ENCODE measurements at regions not wholly inside any gene's neighbourhood (a gene's known extent, or its start where the extent isn't known, plus 50 kb on each side); places are given as distances from the start of the nearest gene placed in this dataset.

DNA sequence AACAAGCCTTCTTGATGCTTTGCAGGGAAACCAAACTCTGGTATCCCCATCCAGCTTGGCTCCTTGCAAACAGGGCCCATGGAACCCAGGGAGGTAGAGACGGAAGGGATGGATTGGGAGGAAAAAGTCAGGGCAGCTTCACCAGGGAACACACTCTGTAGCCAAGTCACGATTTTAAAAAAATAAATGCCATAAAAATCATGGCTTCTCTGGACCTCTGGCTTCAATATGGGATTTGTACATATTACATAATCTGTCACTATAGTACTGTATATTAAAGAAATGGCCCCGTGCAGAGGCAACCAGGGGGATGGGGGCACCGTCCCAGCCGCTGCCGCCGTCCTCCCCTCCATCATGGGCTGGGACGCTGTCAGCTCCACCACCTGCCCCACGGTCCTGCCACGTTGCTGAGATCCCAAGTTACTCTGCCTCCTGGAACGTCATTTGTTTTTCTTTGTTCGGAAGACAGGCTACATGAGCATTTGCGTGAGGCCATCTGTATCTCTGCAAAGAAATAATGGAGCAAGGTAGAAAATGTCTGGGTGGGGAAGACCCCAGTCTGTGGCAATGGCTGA is 313.3 kb downstream of the ZNF536 start:
- H3K9me3 ChIP-seq, result no peaks in the 10 kb centered on the region
- TF ChIP-seq ZNF302 (CRISPR knock-in tag; IDR thresholded peaks at IDR 0.05) (no peak), MAFK (IDR thresholded peaks at IDR 0.05; ENCODE audit: partially characterized antibody) (no peak), SREBF2 (IDR thresholded peaks at IDR 0.05) (no peak), SMC3 (IDR thresholded peaks at IDR 0.05) (no peak), CHD2 (IDR thresholded peaks at IDR 0.05; ENCODE audit: low read length, partially characterized antibody) (no peak)
- TF ChIP-seq, protein P1, sequence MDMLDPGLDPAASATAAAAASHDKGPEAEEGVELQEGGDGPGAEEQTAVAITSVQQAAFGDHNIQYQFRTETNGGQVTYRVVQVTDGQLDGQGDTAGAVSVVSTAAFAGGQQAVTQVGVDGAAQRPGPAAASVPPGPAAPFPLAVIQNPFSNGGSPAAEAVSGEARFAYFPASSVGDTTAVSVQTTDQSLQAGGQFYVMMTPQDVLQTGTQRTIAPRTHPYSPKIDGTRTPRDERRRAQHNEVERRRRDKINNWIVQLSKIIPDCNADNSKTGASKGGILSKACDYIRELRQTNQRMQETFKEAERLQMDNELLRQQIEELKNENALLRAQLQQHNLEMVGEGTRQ (IDR thresholded peaks at IDR 0.05), result no peak
- TF ChIP-seq, protein P2, sequence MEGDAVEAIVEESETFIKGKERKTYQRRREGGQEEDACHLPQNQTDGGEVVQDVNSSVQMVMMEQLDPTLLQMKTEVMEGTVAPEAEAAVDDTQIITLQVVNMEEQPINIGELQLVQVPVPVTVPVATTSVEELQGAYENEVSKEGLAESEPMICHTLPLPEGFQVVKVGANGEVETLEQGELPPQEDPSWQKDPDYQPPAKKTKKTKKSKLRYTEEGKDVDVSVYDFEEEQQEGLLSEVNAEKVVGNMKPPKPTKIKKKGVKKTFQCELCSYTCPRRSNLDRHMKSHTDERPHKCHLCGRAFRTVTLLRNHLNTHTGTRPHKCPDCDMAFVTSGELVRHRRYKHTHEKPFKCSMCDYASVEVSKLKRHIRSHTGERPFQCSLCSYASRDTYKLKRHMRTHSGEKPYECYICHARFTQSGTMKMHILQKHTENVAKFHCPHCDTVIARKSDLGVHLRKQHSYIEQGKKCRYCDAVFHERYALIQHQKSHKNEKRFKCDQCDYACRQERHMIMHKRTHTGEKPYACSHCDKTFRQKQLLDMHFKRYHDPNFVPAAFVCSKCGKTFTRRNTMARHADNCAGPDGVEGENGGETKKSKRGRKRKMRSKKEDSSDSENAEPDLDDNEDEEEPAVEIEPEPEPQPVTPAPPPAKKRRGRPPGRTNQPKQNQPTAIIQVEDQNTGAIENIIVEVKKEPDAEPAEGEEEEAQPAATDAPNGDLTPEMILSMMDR (IDR thresholded peaks at IDR 0.05), result no peak
- ChIA-PET POLR2A (no interaction called here), CTCF (interaction anchor here (0.5 to 10.8 kb wide), 13 partner anchors 9 to 1911 kb away, joined by 3 to 298 read pairs (median 3); no protein-coding TSS in a partner anchor)
- WGBS (ENCODE audit: missing lambda C conversion rate), result 25% methylated on average over 13 of the region's 13 CpGs
- no peak overlapping the region for H3K4me3 ChIP-seq
- H3K27ac ChIP-seq, result no peak overlapping the region
- FAIRE-seq, result no peak
- peaks cover 3% of the 10 kb centered on the region; the same call in 1 of the 3 replicates for H3K4me1 ChIP-seq
- no peak for DNase-seq (ENCODE audit: low read depth in 1 of 2, low spot score in 1 of 2)
- H3K4me2 ChIP-seq, result no peak overlapping the region
- no peak for ATAC-seq

DNA sequence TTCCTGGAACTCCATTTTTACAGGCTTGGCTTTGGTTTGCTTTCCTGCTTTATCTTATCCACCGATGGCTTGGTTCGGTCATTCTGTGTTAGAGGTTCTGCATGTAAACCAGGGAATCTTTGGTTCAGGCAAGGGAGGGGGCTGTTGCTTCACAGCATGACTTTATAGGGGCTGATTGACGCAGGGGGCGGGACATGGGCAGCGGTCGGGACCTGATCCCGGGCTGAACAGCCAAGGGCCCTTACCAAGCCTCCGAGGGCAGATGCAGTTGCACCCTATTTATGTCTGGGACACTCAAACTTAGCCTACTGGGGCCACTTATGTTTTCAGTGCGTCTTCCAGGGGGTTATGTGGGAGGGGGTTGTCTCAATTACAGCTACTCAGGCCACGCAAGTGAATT is 312.4 kb downstream of the ZNF536 start:
- no peak for ATAC-seq
- ChIA-PET POLR2A (no interaction called here), CTCF (interaction anchor here (1.0 to 10.8 kb wide), 7 partner anchors 9 to 1656 kb away, joined by 7 to 298 read pairs (median 11); no protein-coding TSS in a partner anchor)
- 34% methylated on average over 10 of the region's 10 CpGs for WGBS (ENCODE audit: missing lambda C conversion rate)
- Histone ChIP-seq H3K4me3 (no peak overlapping the region), H3K4me2 (no peak overlapping the region), H3K9me3 (no peaks in the 10 kb centered on the region), H3K4me1 (peaks cover 3% of the 10 kb centered on the region; the same call in 1 of the 3 replicates), H3K27ac (no peak overlapping the region)
- TF ChIP-seq NPAS2 (CRISPR knock-in tag; IDR thresholded peaks at IDR 0.05; ENCODE audit: borderline replicate concordance), result no peak
- TF ChIP-seq, protein P1 (IDR thresholded peaks at IDR 0.05), result no peak
- no peak for DNase-seq (ENCODE audit: low read depth in 1 of 2, low spot score in 1 of 2)
- FAIRE-seq, result no peak

DNA sequence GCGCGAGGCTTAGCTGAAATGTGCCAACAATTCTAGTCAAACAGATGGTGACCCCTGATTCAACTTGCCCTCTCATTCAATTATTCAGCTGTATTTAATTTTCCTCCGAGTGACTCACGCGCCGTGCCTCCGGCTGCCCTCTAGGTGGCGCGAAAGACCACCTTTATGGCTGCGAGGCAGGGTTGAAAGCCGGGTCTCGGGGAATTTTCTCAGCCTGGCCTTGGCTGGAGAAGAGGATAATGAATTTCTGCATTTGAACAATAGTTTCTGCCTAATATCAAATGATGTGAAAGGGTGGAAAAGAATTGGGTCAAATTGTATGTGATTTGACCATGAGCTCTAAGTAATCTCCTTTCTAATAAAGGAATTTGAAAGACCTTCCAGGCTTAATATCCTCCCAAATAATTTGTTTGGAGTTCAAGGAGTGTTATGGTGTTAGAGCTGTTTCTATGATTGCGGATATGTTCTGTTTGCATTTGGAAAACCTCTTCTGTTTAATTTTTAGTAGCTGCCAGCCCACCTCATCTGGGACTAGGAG is 310.9 kb downstream of the ZNF536 start:
- Histone ChIP-seq H3K9me3 (no peaks in the 10 kb centered on the region), H3K4me1 (peaks cover 3% of the 10 kb centered on the region; the same call in 1 of the 3 replicates), H3K4me2 (0 out of 3 replicates have a peak overlapping the region, but pooled peaks have one; percentile 4), H3K4me3 (no peak overlapping the region), H3K27ac (no peak overlapping the region)
- peak; percentile 98 for FAIRE-seq
- peak; percentile 62 to 89 for ATAC-seq
- CTCF ChIA-PET, result interaction anchor here (0.6 to 10.8 kb wide), 101 partner anchors 7 to 1986 kb away, joined by 3 to 298 read pairs (median 4); no protein-coding TSS in a partner anchor
- no peak for TF ChIP-seq TP53 (CRISPR knock-in tag; IDR thresholded peaks at IDR 0.05)
- TF ChIP-seq, protein P2 (IDR thresholded peaks at IDR 0.05), result peak; percentile 98
- TF ChIP-seq KDM5A (IDR thresholded peaks at IDR 0.05), result no peak
- TF ChIP-seq TFCP2L1 (CRISPR knock-in tag; IDR thresholded peaks at IDR 0.05), result no peak
- peak; percentile 43; the same call in 1 of the 2 replicates for TF ChIP-seq MYC (IDR thresholded peaks at IDR 0.05; ENCODE audit: borderline replicate concordance, low read length)
- TF ChIP-seq, protein P3, sequence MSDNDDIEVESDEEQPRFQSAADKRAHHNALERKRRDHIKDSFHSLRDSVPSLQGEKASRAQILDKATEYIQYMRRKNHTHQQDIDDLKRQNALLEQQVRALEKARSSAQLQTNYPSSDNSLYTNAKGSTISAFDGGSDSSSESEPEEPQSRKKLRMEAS (IDR thresholded peaks at IDR 0.05), result peak; percentile 37
- TF ChIP-seq RNF2 (IDR thresholded peaks at IDR 0.05; ENCODE audit: borderline replicate concordance, low read depth), result no peak
- peak; percentile 88 for TF ChIP-seq SMC3 (IDR thresholded peaks at IDR 0.05)
- TF ChIP-seq FOSL2 (IDR thresholded peaks at IDR 0.05), result peak; percentile 65; the same call in 1 of the 2 replicates
- TF ChIP-seq FOSL2 (CRISPR knock-in tag; IDR thresholded peaks at IDR 0.05), result peak; percentile 96
- peak; percentile 98 for TF ChIP-seq RAD21 (conservative IDR thresholded peaks at IDR 0.05 in 1 of 2, IDR thresholded peaks at IDR 0.05 in 1 of 2)
- no peak for TF ChIP-seq ESRRA (IDR thresholded peaks at IDR 0.05; ENCODE audit: borderline replicate concordance, low read length)
- TF ChIP-seq RARB (CRISPR knock-in tag; IDR thresholded peaks at IDR 0.05), result peak; percentile 52; the same call in 1 of the 2 replicates
- no peak for TF ChIP-seq CHD2 (IDR thresholded peaks at IDR 0.05; ENCODE audit: low read length, partially characterized antibody)
- TF ChIP-seq ZSCAN20 (CRISPR knock-in tag; IDR thresholded peaks at IDR 0.05), result no peak
- TF ChIP-seq HOXB13 (CRISPR knock-in tag; IDR thresholded peaks at IDR 0.05; ENCODE audit: low read depth), result no peak
- 2% methylated on average over 13 of the region's 13 CpGs for WGBS (ENCODE audit: missing lambda C conversion rate)
- DNase-seq (ENCODE audit: low read depth in 1 of 2, low spot score in 1 of 2), result peak; percentile 74 to 95
- POLR2A ChIA-PET, result interaction anchor here (0.6 to 1.8 kb wide), 2 partner anchors 1004 to 1077 kb away, joined by 3 to 6 read pairs; partner anchors contain the start of gene POP4
